Mesendoderm (in vitro differentiated cells): ENCODE measurements at regions not wholly inside any gene's neighbourhood (a gene's known extent, or its start where the extent isn't known, plus 50 kb on each side); places are given as distances from the start of the nearest gene placed in this dataset.

Source experiments
- DNase-seq: peaks from one replicate; pipeline ENCODE4 v3.0.0; 2013
- H2AK5ac ChIP-seq: 2 replicates; pipeline ENCODE4 v1.6.1; 2013; ENCODE audit warnings: low read length, inconsistent platforms
- H2BK120ac ChIP-seq: 2 replicates; pipeline ENCODE4 v1.6.1; 2013; ENCODE audit warnings: low read depth, mild to moderate bottlenecking, low read length, moderate library complexity, mixed read lengths
- H2BK15ac ChIP-seq: replicated peaks from 2 replicates; pipeline ENCODE4 v1.6.1; 2013; ENCODE audit warnings: low read depth, mild to moderate bottlenecking, moderate library complexity
- H2BK5ac ChIP-seq: 2 replicates; pipeline ENCODE4 v1.6.1; 2013; ENCODE audit warnings: low read length, inconsistent platforms
- H3K18ac ChIP-seq: 2 replicates; pipeline ENCODE4 v1.6.1; 2013; ENCODE audit warnings: mild to moderate bottlenecking, low read length, mixed read lengths
- H3K23ac ChIP-seq: one replicate; pipeline ENCODE4 v1.6.1; 2013; ENCODE audit warnings: low read length
- H3K27ac ChIP-seq: 2 replicates; pipeline ENCODE4 v1.5.1; 2013; ENCODE audit warnings: low read depth, mild to moderate bottlenecking, inconsistent platforms, low read length, moderate library complexity
- H3K27me3 ChIP-seq: 2 replicates; pipeline ENCODE4 v1.6.1; 2013; ENCODE audit warnings: low read length, control low read depth, mild to moderate bottlenecking, inconsistent platforms; ENCODE audit not compliant: insufficient read depth, poor library complexity
- H3K36me3 ChIP-seq: 2 replicates; pipeline ENCODE4 v1.6.1; 2013; ENCODE audit warnings: low read length, inconsistent platforms; ENCODE audit not compliant: control insufficient read depth, insufficient read depth
- H3K4ac ChIP-seq: one replicate; pipeline ENCODE4 v1.6.1; 2013; ENCODE audit warnings: low read depth, mild to moderate bottlenecking, low read length, moderate library complexity
- H3K4me1 ChIP-seq: 2 replicates; pipeline ENCODE4 v1.6.1; 2013; ENCODE audit warnings: low read depth, low read length, inconsistent platforms; ENCODE audit not compliant: control insufficient read depth
- H3K4me2 ChIP-seq: 2 replicates; pipeline ENCODE4 v1.6.1; 2013; ENCODE audit warnings: low read length
- H3K4me3 ChIP-seq: 2 replicates; pipeline ENCODE4 v1.5.1; 2013; ENCODE audit warnings: mild to moderate bottlenecking, low read length
- H3K56ac ChIP-seq: one replicate; pipeline ENCODE4 v1.6.1; 2013; ENCODE audit warnings: low read length
- H3K79me1 ChIP-seq: 2 replicates; pipeline ENCODE4 v1.6.1; 2013; ENCODE audit warnings: low read length, inconsistent platforms
- H3K79me2 ChIP-seq: 2 replicates; pipeline ENCODE4 v1.6.1; 2013; ENCODE audit warnings: mild to moderate bottlenecking, low read length; ENCODE audit not compliant: control insufficient read depth, insufficient read depth
- H3K9ac ChIP-seq: 2 replicates; pipeline ENCODE4 v1.6.1; 2013; ENCODE audit warnings: low read length, inconsistent platforms
- H4K5ac ChIP-seq: one replicate; pipeline ENCODE4 v1.6.1; 2013; ENCODE audit warnings: low read length
- H4K8ac ChIP-seq: one replicate; pipeline ENCODE4 v1.6.1; 2013; ENCODE audit warnings: low read depth, mild to moderate bottlenecking, control low read depth, low read length, moderate library complexity
- WGBS: extraction: QIAGEN DNeasy Blood & Tissue Kit; methylation state at CpG from one replicate; pipeline ENCODE4 v1.1.7; 2013; ENCODE audit warnings: low lambda C conversion rate, missing lambda C conversion rate; ENCODE audit not compliant: insufficient coverage; ENCODE audit errors: extremely low coverage; 5-methylcytosine and 5-hydroxymethylcytosine counted together

DNA sequence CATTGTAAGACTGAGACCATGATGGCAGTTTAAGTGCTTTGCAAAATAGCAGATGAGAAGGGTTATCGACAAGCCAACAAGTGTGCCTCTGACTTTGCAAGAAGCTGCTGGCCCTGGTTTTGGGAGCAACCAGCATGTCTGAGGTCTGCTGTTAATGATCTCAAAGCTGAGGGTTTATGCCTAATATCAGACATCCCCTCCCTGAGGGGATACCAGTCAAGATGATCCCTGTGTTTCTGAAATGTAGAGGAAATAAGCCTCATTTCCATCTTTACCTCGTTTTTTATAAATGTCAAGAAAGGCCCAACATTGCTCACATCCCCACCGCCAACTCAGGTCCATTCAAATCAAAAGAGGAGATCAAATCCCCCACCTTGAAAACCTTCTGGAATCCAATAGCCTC lies 120.6 kb downstream of the MYCN start:
- Histone ChIP-seq H3K18ac (no peak overlapping the region), H3K27me3 (no peaks in the 10 kb centered on the region), H2BK5ac (no peak overlapping the region), H3K36me3 (no peaks in the 10 kb centered on the region), H2AK5ac (no peak overlapping the region), H4K8ac (no peak overlapping the region), H3K79me1 (no peaks in the 10 kb centered on the region), H2BK15ac (no peak overlapping the region), H3K4ac (no peak overlapping the region), H4K5ac (no peak overlapping the region), H3K56ac (no peak overlapping the region), H2BK120ac (no peak overlapping the region), H3K4me1 (no peaks in the 10 kb centered on the region), H3K4me3 (no peak overlapping the region), H3K23ac (no peak overlapping the region), H3K27ac (no peak overlapping the region), H3K79me2 (no peaks in the 10 kb centered on the region), H3K9ac (no peak overlapping the region), H3K4me2 (no peak overlapping the region)
- no CpG with 5 or more reads among the region's 3 CpGs for WGBS
- DNase-seq = no peak

DNA sequence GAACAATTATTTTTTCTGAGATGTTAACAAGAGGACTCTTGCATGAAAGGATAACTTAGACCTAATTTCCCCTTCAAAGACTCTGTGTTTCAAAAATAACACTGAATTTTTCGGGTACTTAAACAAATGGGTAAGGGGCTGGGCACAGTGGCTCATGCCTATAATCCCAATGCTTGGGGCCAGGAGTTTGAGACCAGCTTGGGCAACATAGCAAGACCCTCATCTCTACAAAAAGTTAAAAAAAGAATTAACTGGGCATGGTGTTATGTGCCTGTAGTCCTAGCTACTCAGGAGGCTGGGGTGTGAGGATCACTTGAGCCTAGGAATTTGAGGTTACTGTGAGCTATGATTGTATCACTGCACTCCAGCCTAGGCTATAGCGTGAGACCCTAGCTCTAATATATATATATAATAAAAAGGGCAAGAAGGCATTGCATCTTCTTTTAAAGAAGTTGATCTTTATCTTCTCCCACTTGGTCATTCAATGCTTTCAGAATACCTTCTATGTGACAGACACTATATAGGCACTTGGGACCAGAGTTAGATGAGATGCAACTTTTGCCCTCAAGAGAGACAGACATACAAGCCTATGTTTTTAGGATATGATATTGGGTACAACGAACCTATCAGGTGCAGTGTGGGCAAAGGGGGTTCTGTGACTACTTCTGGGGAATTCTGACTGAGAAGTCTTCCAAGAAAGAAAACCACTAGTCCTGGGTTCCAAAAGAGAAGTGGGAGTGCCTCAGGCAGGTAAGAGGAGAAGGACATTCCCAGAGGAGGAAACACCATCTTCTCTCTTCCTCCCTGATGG lies 120.0 kb downstream of the MYCN start:
- Histone ChIP-seq H3K27me3 (no peaks in the 10 kb centered on the region), H4K8ac (no peak overlapping the region), H3K4me1 (no peaks in the 10 kb centered on the region), H2BK5ac (no peak overlapping the region), H3K36me3 (no peaks in the 10 kb centered on the region), H2AK5ac (no peak overlapping the region), H3K23ac (no peak overlapping the region), H3K4me3 (no peak overlapping the region), H3K79me2 (no peaks in the 10 kb centered on the region), H2BK120ac (no peak overlapping the region), H3K4me2 (no peak overlapping the region), H3K79me1 (no peaks in the 10 kb centered on the region), H3K9ac (no peak overlapping the region), H3K18ac (no peak overlapping the region), H3K56ac (no peak overlapping the region), H3K27ac (no peak overlapping the region), H3K4ac (no peak overlapping the region), H2BK15ac (no peak overlapping the region), H4K5ac (no peak overlapping the region)
- WGBS = no CpG with 5 or more reads among the region's 3 CpGs
- no peak for DNase-seq

DNA sequence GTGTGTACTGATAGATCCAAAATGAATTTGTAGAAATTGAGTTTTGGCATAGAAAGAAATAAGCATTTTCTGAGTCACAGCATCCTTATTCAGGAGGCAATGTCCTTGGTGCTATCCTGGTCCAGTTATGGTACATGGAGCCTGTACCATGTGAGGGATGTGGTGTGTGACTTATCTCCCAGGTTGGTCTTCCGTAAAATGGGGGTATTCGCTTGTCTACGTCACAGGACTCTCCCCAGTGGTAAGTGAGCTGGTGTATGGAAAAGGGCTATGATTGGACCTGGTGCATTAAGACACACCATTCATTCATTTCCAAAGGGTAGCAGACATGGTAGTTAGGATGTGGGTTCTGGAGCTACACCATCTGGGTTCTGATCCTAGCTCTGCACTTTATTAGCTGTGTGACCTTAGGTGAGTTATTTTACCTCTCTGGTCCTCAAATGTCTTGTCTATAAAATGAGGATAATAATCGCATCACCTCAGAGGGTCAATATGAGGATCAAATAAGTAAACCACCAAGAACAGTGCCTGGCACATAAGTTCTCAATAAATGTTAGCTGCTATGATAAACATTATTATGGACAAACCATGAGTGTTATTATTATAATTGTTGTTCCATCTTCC lies 119.2 kb downstream of the MYCN start:
- Histone ChIP-seq H2BK5ac (no peak overlapping the region), H2AK5ac (no peak overlapping the region), H3K27me3 (no peaks in the 10 kb centered on the region), H3K79me1 (no peaks in the 10 kb centered on the region), H3K4me3 (no peak overlapping the region), H3K56ac (no peak overlapping the region), H4K5ac (no peak overlapping the region), H4K8ac (no peak overlapping the region), H3K23ac (no peak overlapping the region), H3K4ac (no peak overlapping the region), H3K9ac (no peak overlapping the region), H3K27ac (no peak overlapping the region), H2BK120ac (no peak overlapping the region), H3K4me2 (no peak overlapping the region), H3K4me1 (no peaks in the 10 kb centered on the region), H3K18ac (no peak overlapping the region), H3K36me3 (no peaks in the 10 kb centered on the region), H3K79me2 (no peaks in the 10 kb centered on the region), H2BK15ac (no peak overlapping the region)
- DNase-seq = no peak
- WGBS = no CpG with 5 or more reads among the region's 4 CpGs

DNA sequence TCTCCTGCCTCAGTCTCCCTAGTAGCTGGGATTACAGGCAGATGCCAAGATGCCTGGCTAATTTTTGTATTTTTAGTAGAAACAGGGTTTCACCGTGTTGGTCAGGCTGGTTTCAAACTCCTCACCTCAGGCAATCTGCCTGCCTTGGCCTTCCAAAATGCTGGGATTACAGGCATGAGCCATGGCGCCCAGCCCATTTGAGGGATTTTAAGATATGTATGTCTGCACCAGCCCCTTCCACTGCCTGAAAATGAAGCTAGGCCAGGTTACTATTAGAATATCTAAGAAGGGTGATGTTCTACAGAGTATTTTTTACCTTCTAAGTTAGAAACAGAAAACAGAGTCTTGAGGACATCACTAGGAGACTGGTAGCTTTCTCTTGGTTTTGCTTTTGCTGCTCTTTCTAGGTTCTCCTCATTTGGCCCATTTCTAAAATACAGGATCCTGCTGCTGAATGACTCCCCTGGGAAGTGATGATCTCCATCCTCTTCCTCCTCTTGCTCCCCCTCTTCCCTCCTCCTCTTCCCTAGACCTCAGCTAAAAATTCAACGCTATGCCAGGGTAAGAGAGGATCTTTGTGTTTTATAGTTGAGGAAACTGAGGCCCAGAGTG lies 118.5 kb downstream of the MYCN start:
- H3K27ac ChIP-seq = no peak overlapping the region
- H3K4me3 ChIP-seq = no peak overlapping the region
- H3K18ac ChIP-seq = no peak overlapping the region
- H3K27me3 ChIP-seq = no peaks in the 10 kb centered on the region
- H3K4me1 ChIP-seq = no peaks in the 10 kb centered on the region
- H2BK120ac ChIP-seq = no peak overlapping the region
- H2BK5ac ChIP-seq = no peak overlapping the region
- no peak overlapping the region for H3K23ac ChIP-seq
- no peak overlapping the region for H4K8ac ChIP-seq
- H3K79me1 ChIP-seq = no peaks in the 10 kb centered on the region
- H3K9ac ChIP-seq = no peak overlapping the region
- no peak overlapping the region for H3K56ac ChIP-seq
- H2BK15ac ChIP-seq = no peak overlapping the region
- no peak for DNase-seq
- no peak overlapping the region for H2AK5ac ChIP-seq
- H3K4me2 ChIP-seq = no peak overlapping the region
- H3K4ac ChIP-seq = no peak overlapping the region
- no peak overlapping the region for H4K5ac ChIP-seq
- H3K79me2 ChIP-seq = no peaks in the 10 kb centered on the region
- no CpG with 5 or more reads among the region's 3 CpGs for WGBS
- no peaks in the 10 kb centered on the region for H3K36me3 ChIP-seq

DNA sequence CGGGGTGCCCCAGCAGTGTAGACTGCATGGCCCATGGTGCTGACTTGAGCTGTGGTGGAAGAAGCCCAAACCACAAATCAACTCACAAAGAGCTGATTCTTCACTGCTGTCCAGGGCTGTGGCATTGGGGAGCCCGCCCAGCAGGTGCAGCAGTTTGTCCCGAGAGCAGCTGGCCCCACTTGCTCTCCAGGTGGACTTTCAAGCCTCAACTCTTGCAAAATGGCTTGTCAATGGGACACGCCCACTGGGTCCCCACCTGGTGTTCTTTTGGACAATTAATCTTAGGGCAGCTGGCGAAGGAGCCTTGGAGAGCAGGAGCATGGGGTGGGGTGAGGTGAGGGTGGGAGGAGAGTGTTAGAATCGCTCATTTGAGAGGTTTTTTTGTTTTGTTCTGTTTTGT lies 117.9 kb downstream of the MYCN start:
- no peak overlapping the region for H3K4ac ChIP-seq
- H3K56ac ChIP-seq = no peak overlapping the region
- H3K27me3 ChIP-seq = no peaks in the 10 kb centered on the region
- no peak for DNase-seq
- H2AK5ac ChIP-seq = no peak overlapping the region
- H2BK120ac ChIP-seq = no peak overlapping the region
- H4K5ac ChIP-seq = no peak overlapping the region
- H3K79me2 ChIP-seq = no peaks in the 10 kb centered on the region
- H3K23ac ChIP-seq = no peak overlapping the region
- WGBS = no CpG with 5 or more reads among the region's 6 CpGs
- no peak overlapping the region for H3K9ac ChIP-seq
- H2BK5ac ChIP-seq = no peak overlapping the region
- no peak overlapping the region for H2BK15ac ChIP-seq
- H3K18ac ChIP-seq = no peak overlapping the region
- H3K79me1 ChIP-seq = no peaks in the 10 kb centered on the region
- no peak overlapping the region for H3K4me3 ChIP-seq
- H3K4me2 ChIP-seq = no peak overlapping the region
- H3K4me1 ChIP-seq = no peaks in the 10 kb centered on the region
- H3K27ac ChIP-seq = no peak overlapping the region
- no peak overlapping the region for H4K8ac ChIP-seq
- H3K36me3 ChIP-seq = no peaks in the 10 kb centered on the region
